GM21576 (cell line): ENCODE measurements at regions not wholly inside any gene's neighbourhood (a gene's known extent, or its start where the extent isn't known, plus 50 kb on each side); places are given as distances from the start of the nearest gene placed in this dataset.

Experiments
- ATAC-seq: cut with Tn5 transposase; IDR thresholded peaks from one replicate; pipeline ENCODE4 v1.9.1; 2021; ENCODE audit warnings: mild to moderate bottlenecking, moderate library complexity; ENCODE audit not compliant: unreplicated experiment

- no peak for ATAC-seq
Measured at GRCh38 chr15:62845241-62846126, 197.1 kb upstream of the TPM1 start.

GRCh38 chr15:62846131-62846804, 196.3 kb upstream of the TPM1 start:
- ATAC-seq = no peak

- ATAC-seq = no peak
Measured at GRCh38 chr15:62846805-62847495, 195.6 kb upstream of the TPM1 start.

GRCh38 chr15:62847900-62848489, 194.6 kb upstream of the TPM1 start:
- ATAC-seq = no peak

GRCh38 chr15:62848632-62849050, 193.9 kb upstream of the TPM1 start:
- ATAC-seq = no peak

GRCh38 chr15:62849316-62850106, 193.0 kb upstream of the TPM1 start:
- ATAC-seq = no peak

GRCh38 chr15:62850318-62850717, 192.2 kb upstream of the TPM1 start:
- ATAC-seq = no peak

- ATAC-seq = no peak
Measured at GRCh38 chr15:62850791-62851291, 191.7 kb upstream of the TPM1 start.

GRCh38 chr15:62853114-62853840, 189.3 kb upstream of the TPM1 start:
- ATAC-seq = no peak

- no peak for ATAC-seq
Measured at GRCh38 chr15:62853841-62854225, 188.7 kb upstream of the TPM1 start.

GRCh38 chr15:62854420-62855084, 188.0 kb upstream of the TPM1 start:
- ATAC-seq = no peak

GRCh38 chr15:62855085-62855476, 187.5 kb upstream of the TPM1 start:
- ATAC-seq = no peak

- no peak for ATAC-seq
Measured at GRCh38 chr15:62856466-62857246, 185.9 kb upstream of the TPM1 start.

- no peak for ATAC-seq
Measured at GRCh38 chr15:62857411-62857853, 185.1 kb upstream of the TPM1 start.

- ATAC-seq = no peak
Measured at GRCh38 chr15:62858343-62858742, 184.2 kb upstream of the TPM1 start.

- ATAC-seq = no peak
Measured at GRCh38 chr15:62862717-62863116, 179.8 kb upstream of the TPM1 start.

- ATAC-seq = no peak
Measured at GRCh38 chr15:62866366-62866765, 176.2 kb upstream of the TPM1 start.

GRCh38 chr15:62867844-62868243, 174.7 kb upstream of the TPM1 start:
- no peak for ATAC-seq
